Embryonic facial prominence (tissue), 1 donor: ENCODE measurements at regions not wholly inside any gene's neighbourhood (a gene's known extent, or its start where the extent isn't known, plus 50 kb on each side); places are given as distances from the start of the nearest gene placed in this dataset.

Source experiments
- DNase-seq: peaks from one replicate; pipeline ENCODE4 v3.0.0-alpha.2; 2016; ENCODE audit errors: extremely low spot score

DNA sequence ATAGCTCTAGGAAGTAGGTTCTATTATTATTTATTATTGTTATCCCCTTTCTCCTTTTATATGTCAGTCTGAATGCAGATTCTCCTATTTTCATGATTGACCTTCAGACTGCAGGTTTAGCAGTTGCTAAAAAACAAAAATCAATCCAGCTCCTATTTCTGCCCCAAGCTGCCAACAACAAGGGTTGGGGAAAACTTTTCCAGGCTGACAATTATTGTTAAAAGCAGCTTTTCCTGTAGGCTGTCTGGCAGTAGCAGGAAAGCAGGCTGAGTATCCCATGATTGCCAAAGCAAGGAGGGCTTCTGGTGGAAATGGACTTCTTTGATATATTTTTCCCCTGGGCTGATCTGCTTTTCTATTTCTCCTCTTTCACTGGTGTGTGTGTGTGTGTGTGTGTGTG lies 78.0 kb upstream of the CTLA4 start:
- no peak for DNase-seq

DNA sequence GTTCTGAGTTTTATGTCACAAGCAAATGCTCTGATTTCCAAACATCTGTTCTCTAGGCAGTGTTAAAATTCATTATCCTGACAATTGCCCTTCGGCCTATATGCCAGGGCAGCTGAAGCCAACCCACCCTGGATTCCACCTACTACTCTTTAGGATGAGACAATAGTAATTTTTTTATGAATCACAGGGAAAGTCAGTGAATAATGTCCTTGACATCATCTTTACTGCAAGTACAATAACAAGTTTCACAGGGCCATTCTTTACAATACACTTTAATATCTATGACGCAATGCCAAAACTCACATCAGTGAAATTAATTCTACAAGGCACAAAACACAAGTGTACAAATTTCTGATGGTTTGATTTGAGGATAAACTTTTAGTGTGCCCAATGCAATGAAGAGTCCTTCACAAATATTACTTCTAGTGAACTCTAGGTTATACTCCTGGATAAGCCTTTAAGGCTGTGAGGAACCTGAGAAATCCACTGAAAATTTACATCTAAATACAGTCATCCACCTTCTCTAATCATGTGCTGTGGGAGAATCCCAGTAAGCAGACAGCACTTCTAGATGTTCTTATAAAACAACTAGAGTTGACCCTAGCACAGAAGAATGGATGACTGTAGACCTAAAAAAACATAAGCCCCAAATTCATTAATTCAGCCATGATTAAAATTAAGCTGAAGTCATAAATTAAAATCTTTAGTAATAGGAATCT lies 77.3 kb upstream of the CTLA4 start:
- DNase-seq = no peak

DNA sequence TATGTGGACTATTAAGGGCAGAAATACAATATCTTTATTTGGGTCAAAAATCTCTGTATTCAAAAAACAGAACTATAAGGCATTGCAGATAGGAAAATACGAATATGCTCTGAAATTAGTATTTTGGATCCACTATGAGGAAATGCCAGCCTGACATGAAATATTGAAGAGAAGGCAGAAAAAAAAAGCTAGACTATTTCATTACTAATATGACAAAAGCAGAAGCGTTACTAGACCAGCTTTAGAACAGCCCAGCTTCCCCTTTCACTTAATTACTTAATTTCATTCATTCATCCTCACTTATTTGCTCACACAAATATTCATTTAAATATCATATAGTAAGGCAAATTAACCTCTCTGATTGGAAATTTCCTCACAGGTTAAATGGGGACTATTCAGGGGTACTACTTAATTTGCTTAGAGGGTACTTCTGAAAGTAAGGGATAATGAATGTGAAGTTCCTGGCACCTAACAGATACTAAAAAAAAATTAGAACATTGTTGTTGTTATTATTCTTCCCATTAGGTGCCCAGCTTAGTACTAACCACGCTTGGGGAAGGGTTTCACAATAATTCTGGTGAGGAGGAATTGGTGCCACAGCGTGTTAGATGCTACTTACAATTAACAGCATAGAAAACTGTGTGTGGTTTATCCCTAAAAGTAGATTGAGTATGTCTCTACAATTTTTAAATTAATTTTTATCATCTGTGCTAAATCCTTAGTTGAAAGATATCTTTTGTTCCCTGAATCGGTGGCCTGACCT lies 71.1 kb upstream of the CTLA4 start:
- DNase-seq = no peak

DNA sequence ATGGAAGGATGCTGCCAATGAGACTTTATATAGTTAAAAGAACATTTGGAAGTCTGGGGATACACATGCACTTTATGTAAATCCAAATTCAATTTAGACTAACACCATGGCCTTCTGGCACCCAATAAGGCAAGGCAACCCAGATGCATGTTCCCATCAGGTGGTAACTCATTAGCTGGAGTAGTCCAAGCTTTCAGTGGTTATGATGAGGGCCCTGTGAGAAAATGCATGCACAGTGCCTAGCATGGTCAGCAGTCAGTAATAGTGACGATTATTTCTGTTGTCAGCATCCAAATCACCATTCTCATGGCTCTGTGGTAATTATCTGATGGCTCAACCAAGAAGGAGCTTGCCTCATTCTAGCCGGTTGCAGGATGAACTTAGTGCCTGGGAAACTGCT lies 70.3 kb upstream of the CTLA4 start:
- DNase-seq = no peak

DNA sequence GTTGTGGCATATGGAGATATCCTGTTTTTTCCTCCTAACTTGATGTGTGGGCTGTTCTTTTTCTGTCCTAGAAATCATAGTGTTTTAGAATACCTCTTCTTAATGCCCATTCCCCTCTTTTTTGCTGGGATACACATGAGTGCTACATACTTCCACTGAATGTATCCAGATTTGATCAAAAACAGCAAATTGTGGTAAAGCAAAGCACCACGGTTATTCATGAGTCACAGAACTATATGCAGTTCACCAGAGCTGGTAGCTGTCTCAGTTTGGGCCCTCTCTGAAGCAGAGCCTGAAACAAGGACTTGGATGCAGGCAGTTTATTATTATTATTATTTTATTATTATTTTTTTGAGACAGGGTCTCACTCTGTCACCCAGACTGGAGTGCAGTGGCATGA lies 69.9 kb upstream of the CTLA4 start:
- DNase-seq = no peak

DNA sequence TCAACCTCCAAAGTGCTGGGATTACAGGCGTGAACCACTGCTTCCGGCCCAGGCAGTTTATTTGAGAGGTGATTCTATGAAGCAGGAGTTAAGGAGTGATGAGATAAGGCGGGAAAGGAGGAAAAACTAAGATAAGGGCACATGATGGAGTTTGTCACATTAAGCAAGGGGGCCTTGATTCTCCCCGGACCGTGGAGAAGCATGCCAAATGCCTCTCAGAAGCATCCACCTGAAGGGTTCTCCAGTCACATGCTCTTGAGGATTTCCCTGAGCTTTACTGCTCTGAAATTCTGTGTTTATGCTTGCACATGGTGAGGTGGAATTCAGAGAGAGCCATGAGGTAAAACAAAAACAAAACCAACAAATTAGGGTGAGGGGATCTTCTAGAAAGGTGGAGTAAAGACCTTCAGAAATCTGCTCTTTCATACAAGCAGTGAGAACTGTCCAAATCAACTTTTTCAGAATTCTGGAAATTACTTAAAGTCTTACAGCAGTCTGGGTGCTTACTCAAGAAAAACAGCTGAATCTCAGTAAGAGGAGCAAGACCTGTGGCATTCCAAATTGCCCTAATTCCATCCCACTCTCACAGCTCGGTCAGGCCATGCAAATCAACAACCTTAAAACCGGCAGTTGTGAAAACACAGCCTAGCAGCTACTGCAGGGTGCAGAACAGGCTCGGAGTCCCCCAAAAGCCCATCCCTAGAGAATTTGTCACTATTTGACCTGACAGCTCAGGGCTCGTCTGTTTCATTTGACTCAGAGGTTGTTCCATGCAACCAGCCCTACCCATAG lies 69.1 kb upstream of the CTLA4 start:
- no peak for DNase-seq

DNA sequence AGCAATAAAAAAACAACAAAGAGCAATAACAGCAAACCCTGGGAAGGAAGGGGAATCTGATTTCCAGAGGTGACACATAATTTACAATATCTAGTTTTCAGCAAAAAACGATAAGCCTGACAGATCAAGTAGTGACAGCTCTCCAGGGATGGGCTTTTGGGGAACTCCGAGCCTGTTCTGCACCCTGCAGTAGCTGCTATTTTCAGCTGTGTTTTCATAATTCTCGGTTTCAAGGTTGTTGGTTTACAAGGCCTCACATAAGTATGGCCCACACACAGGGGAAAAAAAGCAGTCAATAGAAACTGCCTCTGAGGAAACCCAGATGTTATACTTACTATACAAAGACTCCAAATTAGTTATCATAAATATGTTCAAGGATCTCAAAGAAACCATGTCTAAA lies 67.7 kb upstream of the CTLA4 start:
- no peak for DNase-seq

DNA sequence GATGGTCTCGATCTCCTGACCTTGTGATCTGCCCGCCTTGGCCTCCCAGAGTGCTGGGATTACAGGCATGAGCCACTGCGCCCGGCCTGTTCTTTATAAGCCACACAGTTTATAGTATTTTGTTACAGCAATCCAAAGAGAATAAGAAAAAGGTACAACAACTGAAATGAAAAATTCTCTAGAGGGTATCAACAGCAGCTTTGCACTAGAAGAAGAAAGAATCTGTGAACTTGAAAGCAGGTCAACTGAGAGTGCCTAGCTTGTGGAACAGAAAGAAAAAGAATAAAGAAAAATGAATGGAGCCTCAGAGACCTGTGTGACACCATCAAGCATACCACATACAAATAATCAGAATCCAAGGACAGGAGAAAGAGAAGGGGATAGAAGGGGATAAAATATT lies 66.8 kb upstream of the CTLA4 start:
- no peak for DNase-seq

DNA sequence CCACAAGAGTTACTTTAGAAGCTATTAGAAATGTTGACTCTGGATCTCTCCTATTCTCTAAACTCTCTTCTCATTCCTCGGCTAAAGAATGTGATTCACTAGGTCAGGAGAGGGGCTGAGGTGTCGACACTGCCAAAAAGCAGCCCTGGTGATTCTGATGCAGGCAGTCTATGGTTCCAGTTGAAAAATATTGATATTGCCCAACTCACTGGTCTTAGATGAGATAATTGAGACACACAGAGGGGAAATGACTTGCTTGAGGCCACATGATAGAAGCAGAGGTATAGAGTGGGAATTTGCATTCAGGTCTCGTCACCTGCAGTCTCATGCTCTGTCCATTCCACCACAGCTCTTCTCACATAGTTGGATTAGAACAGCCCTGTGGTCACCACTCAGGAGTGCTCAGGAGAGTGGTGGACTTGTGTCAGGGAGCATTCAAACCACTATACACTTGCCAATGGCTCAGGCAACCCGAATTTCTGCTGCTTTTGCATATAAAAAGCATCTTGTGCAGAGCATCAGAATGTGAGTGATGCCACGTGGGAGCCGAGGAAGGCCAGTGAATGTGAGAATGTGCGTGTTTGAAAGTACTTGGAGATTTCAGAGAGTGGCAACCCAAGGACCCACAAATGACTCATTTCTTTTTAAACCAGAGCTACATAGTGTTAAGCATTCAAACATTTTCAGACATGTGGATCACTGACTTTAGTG lies 65.1 kb upstream of the CTLA4 start:
- no peak for DNase-seq

DNA sequence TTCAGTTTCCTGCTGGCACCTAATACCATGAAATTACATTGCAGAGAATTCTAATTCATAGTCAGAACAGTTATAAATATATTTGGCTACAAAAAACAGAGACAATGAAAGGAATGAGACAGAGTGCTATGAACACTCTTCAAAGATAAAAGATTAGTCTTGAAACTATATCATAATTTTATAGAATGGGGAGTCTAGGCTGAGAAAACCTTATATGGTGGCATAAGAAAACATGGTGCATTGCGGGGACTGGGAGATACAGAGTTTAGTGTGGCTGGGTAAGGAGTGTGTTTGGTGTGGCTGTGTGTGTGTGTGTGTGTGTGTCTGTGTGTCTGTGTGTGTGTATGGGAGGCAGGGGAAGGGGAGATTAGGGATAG lies 64.5 kb upstream of the CTLA4 start:
- no peak for DNase-seq

DNA sequence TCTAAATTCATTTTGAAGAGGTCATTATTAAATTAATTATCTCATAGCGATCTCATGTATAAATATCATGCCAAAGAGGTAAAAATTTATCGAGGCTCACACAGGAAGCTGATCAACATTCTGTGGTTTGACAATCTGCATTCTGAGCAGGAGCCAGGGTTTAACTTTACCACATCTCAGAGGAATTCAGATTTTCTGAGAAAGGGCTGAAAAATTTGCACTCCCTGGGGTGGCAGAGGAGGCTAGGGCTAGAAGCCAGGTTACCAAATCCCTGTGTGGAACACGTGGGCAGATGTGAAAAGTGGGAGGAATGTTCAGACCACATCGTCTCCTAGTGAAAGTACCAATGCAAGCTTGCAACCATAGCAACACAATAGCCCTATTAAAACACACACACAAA lies 63.5 kb upstream of the CTLA4 start:
- no peak for DNase-seq

DNA sequence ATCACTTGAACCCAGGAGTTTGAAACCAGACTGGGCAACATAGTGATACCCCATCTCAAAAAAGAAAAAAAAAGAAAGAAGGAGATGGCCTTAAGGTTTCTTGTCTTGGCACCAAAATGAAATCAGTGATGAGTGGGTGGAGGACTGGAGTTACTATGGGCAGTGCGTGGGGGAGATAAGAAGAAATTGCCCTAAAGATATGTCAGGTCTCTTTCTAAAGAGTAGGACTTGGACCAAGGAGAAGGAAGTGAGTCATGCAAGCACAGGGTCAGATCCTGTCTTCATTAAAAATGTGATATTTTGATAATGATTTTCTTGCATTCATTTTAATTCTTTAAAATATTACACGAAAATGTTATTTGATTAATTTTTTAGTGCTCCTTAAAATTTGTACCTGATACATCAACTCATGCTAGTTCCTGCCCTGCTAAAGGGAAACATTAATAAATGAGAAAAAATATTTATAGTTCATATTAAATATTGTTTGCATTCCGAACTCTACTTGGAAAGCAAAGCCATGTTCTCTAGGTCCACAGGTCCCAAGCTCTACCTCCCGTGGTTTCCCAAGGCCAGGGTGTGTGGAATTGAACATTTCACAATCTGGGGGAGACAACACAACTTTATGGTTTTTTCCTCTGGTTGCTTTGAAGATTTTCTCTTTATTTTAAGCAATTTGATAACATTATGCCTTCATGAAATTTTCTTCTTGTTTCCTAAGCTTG lies 62.6 kb upstream of the CTLA4 start:
- DNase-seq = no peak

DNA sequence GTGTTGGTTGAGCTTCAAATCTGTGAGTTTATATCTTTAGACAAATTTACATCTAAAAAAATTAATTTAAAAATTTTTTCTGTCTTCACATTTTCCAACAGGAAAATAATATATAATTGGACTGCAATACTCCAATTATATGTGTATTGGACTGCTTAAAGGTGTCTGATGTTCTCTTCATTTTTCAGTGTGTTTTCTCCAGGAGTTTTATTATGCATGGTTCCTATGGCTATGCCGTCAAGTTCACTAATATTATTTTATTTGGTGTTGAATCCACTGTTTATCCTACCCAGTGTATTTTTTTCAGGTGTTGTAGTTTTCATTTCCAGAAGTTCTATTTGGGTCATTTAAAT lies 62.1 kb upstream of the CTLA4 start:
- no peak for DNase-seq

DNA sequence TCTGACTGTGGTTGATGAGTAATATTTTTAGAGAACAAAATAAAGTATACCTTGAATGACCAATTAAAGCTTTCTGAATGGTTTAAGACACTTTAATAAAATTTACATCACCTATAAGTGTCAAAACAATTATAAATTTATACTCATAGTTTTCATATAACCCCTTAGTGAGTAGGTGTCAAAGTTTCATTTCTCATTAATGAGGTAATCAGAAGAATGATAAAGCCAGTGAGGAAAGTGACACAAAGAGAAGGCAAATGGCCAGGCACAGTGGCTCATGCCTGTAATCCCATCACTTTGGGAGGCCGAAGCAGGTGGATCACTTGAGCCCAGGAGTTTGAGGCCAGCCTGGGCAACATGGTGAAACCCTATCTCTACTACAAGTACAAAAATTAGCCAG lies 60.8 kb upstream of the CTLA4 start:
- no peak for DNase-seq

DNA sequence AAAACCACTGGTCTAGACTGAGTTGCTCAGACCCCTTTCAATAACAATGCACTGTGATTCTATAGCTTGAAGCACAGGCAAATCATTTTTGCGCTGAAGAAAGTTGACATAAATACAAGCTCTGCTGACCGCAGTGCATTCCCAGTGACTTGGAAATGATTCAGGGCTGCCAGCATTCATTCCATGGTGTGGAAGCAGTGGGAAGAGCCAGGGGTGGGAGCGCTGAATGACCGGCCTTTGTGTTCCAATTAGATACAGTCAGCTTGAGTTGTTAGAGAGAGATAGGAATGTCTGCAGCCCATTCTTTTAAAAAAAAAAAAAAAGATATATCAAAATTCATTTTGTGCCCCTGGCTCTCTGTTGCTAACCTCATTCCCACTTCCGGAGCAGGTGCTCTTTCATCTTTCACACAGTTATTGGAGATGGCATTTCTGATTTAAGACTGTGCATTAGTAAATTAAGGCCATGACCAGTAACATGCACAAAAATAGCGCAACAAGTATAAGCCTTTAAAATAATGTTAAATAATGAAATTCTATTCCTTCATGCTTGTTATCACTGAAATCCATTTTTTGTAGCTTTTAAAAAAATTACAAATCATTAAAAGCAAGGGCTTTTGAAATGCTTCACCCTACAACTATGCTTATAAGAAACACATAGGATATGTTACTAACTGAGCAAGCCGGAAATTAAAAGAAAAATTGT lies 59.4 kb upstream of the CTLA4 start:
- DNase-seq = peak; percentile 50

DNA sequence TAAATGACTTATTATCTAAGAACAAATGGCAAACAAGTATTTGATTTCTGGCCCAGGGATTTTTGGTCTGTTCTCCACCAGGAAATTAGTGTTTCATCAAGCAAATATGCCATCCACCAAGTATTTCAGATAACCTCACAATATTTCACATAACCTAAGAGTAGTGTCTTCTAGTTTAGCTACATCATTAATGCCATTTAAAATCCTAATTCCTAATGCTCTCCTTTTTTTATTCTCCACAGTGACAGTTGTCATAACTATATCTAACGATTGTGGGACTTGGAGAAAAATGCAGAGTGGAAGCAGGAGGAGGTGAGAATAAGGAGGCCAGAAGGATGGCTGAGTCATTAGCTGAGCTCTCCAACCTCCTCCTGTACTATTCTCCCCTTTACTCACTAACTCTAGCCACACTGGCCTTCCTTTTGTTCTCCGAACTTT lies 58.5 kb upstream of the CTLA4 start:
- no peak for DNase-seq

DNA sequence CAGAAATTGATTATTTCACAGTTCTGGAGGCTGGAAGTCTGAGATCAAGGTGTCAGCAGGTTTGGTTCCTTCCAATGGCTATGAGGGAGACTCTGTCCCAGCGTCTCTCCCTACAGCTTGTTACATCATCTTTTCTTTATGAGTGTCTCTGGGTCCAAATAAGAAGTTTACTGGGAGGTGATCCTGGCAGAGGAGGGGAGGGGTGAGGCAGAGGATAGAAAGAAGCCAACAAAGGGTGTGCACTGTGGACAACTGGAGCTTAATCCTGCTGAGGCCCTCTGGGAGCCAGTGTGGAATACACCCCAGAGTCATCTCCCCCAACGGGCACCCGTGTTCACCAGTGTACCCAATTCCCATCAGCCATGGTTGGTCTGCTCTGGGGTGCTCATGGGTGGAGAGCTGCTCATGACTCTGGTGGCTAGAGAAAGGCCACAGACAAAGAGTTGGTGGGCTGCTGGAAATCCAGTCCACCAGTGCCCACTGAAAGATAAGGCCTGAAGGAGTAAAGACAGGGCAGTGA lies 57.5 kb upstream of the CTLA4 start:
- DNase-seq = no peak

DNA sequence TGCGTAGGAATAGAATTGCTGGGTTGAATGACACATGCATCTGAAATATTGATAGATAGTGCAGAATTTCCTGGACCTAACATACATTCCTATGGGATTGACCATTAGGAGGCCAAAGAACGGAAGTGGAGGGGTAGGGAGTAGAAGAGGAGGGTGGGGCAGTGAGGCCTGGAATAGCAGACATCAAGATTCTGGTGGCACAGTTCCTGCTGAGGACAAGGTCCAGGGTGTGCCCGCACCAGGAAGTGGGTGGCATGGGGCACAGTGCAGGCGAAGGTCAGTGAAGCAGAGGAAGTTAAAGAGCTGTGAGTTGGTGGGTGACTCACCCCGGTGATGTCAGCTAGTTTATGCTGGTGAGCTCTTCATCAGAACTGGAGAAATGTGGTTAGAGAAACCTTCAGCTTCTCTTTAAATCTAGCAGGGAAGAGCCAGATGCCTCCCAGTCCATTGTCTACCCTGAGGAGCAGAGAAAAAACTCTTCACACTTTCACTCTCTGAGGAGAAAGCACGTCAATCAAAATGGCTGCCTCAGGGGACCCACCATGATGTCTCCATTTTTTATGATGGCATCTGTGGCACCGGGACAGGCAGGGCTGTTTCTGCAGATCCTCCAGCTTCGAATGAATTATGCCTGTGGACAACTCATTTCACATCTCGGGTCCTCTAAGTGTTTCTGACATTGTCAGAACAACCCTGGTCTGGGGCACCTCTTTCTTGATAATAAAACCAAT lies 55.9 kb upstream of the CTLA4 start:
- DNase-seq = no peak

DNA sequence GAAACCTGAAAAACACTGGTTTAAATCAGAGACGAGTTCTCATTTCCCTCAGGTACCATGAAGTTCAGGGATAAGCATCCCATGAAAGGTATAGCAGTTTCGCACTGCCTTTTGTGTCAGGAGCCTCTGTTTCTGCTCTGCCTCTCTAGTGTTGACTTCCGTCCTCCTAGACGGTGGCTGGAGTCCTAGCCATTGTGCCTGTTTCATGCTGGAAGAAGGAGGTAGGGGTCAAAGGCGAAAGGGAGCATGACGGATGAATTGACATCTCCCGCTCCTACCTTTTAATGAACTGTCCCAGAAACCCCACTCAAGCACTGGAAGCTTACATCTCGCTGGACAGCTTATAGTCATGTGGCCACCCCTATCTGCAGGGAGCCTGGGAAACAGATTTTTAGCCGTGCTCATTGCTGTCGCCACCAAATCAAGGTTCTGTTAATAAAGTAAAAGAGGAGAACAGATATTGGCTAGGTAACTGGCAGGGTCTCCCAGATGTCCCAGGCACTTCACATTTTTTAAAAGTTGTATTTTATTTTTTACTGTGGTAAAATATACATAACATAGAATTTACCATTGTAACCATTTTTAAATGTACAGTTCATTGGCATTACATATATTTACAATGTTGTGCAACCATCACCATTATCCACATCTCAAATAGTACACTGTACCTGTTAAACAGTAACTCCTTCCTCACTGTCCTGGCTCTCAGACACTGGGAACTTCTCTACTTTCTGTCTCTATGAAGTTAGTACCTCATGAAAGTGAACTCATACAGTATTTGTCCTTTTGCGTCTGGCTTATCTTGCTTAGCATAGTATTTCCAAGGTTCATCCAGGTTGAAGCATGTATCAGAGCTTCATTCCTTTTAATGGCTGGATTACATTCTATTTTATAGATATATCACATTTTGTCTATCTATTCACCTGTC lies 55.0 kb upstream of the CTLA4 start:
- no peak for DNase-seq
